ENCODE measurements at regions not wholly inside any gene's neighbourhood (a gene's known extent, or its start where the extent isn't known, plus 50 kb on each side); places are given as distances from the start of the nearest gene placed in this dataset.

- H3K9me3 ChIP-seq (replicated peaks; ENCODE audit: control insufficient read depth, insufficient read depth, low read length): no peaks in the 10 kb centered on the region
- H3K9ac ChIP-seq (replicated peaks; ENCODE audit: extremely low read depth, insufficient read depth, low read length): no peak overlapping the region
- H3K36me3 ChIP-seq (ENCODE audit: control insufficient read depth in 2 of 2, extremely low read depth in 1 of 2, insufficient read depth in 2 of 2, low read length in 2 of 2): no peaks in the 10 kb centered on the region
- DNase-seq (ENCODE audit: low read depth, low spot score): no peak
- H3K27me3 ChIP-seq (ENCODE audit: control insufficient read depth in 2 of 2, insufficient read depth in 2 of 2, low read length in 2 of 2): no peaks in the 10 kb centered on the region
- TF ChIP-seq GATA2 (IDR thresholded peaks at IDR 0.05; ENCODE audit: insufficient read depth, insufficient read length, low read depth, low read length) (no peak), POLR2AphosphoS5 (IDR thresholded peaks at IDR 0.05; ENCODE audit: insufficient read depth, low read depth, low read length) (no peak), MAX (IDR thresholded peaks at IDR 0.05; ENCODE audit: insufficient read depth, insufficient read length) (no peak), MYC (IDR thresholded peaks at IDR 0.05; ENCODE audit: low read depth, low read length) (no peak), CTCF (IDR thresholded peaks at IDR 0.05; ENCODE audit: extremely low read depth in 1 of 2, insufficient read depth in 1 of 2, low read depth in 1 of 2, low read length in 2 of 2) (no peak), JUN (IDR thresholded peaks at IDR 0.05; ENCODE audit: borderline replicate concordance, insufficient read depth, insufficient read length, low read depth) (no peak), EZH2 (IDR thresholded peaks at IDR 0.05; ENCODE audit: borderline replicate concordance, low read depth, low read length, severe bottlenecking) (no peak), POLR2A (IDR thresholded peaks at IDR 0.05; ENCODE audit: low read depth, low read length) (no peak)
- no peak overlapping the region for H3K27ac ChIP-seq (ENCODE audit: insufficient read depth, low read depth, low read length)
- no peak overlapping the region for H2AFZ ChIP-seq (ENCODE audit: low read depth, low read length)
- dilution Hi-C loops (cut with MboI; ENCODE audit: extremely low pct_ligation_motif_present, low sequenced_read_pairs) (no loop called here), intact Hi-C loops (cut with micrococcal nuclease) (no loop called here)
- POLR2A ChIA-PET: no interaction called here
- no peak for FAIRE-seq
- no peaks in the 10 kb centered on the region for H3K4me1 ChIP-seq (ENCODE audit: control insufficient read depth, extremely low read depth, insufficient read depth, low read length)
- H3K79me2 ChIP-seq (ENCODE audit: control insufficient read depth, insufficient read depth, low read length): no peaks in the 10 kb centered on the region
- no peak overlapping the region for H3K4me3 ChIP-seq (replicated peaks in 1 of 3; ENCODE audit: insufficient read depth in 1 of 3, low read depth in 1 of 3, low read length in 3 of 3)
- H3K9me1 ChIP-seq (replicated peaks; ENCODE audit: control insufficient read depth, extremely low read depth, insufficient read depth, low read length): peaks cover 2% of the 10 kb centered on the region
- H4K20me1 ChIP-seq (replicated peaks; ENCODE audit: control insufficient read depth, extremely low read depth, insufficient read depth, low read length): no peaks in the 10 kb centered on the region
- BruUV-seq (replicated peaks): no TSS peak
- no peak overlapping the region for H3K4me2 ChIP-seq (ENCODE audit: insufficient read depth, low read length)
- CTCF ChIA-PET: no interaction called here
Observed at GRCh38 chr2:156132941-156133340, 199.6 kb downstream of the NR4A2 start.
